H1 (cell line): ENCODE measurements at regions not wholly inside any gene's neighbourhood (a gene's known extent, or its start where the extent isn't known, plus 50 kb on each side); places are given as distances from the start of the nearest gene placed in this dataset.

Experiments
- CTCF ChIA-PET: fragments of 300-600 bp; sonication (Branson Sonifier 250); formaldehyde crosslinking; loops from one replicate; lab custom pipeline; 2021; ENCODE audit not compliant: partially characterized antibody; lab: Charles Lee
- POLR2A ChIA-PET: fragments of 300-600 bp; sonication (Branson Sonifier 250); formaldehyde crosslinking; loops from one replicate; lab custom pipeline; 2021; ENCODE audit warnings: inconsistent platforms; ENCODE audit not compliant: partially characterized antibody; lab: Charles Lee
- DNase-seq, 2 experiments: peaks; one replicate each; pipeline versions ENCODE4 v3.0.0 to v3.0.0-alpha.2; 2010 to 2022; ENCODE audit warnings: low spot score in 2 of 2, low read depth in 1 of 2, mixed read lengths in 1 of 2
- FAIRE-seq: peaks from 2 replicates; lab custom pipeline; 2011; peaks lifted over from hg19 to GRCh38; lab: Jason Lieb, UNC
- H2AFZ ChIP-seq: 2 replicates; pipeline ENCODE4 v1.8.1; 2012; ENCODE audit warnings: low read length, inconsistent platforms
- H2AK5ac ChIP-seq: 2 replicates; pipeline ENCODE4 v1.6.1; 2013; ENCODE audit warnings: low read depth, low read length
- H2BK120ac ChIP-seq: replicated peaks from 2 replicates; pipeline ENCODE3; 2013; ENCODE audit warnings: low read depth, low read length, inconsistent platforms
- H2BK12ac ChIP-seq: 2 replicates; pipeline ENCODE4 v1.6.1; 2013; ENCODE audit warnings: low read depth, low read length
- H2BK15ac ChIP-seq: 2 replicates; pipeline ENCODE4 v1.6.1; 2013; ENCODE audit warnings: low read length
- H2BK20ac ChIP-seq: 2 replicates; pipeline ENCODE4 v1.6.1; 2013; ENCODE audit warnings: low read length
- H2BK5ac ChIP-seq: 2 replicates; pipeline ENCODE4 v1.6.1; 2013; ENCODE audit warnings: low read depth, low read length
- H3K14ac ChIP-seq: 2 replicates; pipeline ENCODE4 v1.6.1; 2013; ENCODE audit warnings: inconsistent platforms; ENCODE audit not compliant: insufficient read length
- H3K18ac ChIP-seq: 2 replicates; pipeline ENCODE4 v1.6.1; 2013; ENCODE audit warnings: low read length; ENCODE audit errors: extremely low read depth
- H3K23ac ChIP-seq: 2 replicates; pipeline ENCODE4 v1.6.1; 2013; ENCODE audit warnings: inconsistent platforms; ENCODE audit not compliant: insufficient read length
- H3K23me2 ChIP-seq: 2 replicates; pipeline ENCODE4 v1.6.1; 2013; ENCODE audit warnings: low read depth, low read length
- H3K27ac ChIP-seq: 2 replicates; pipeline ENCODE4 v1.6.1; 2011; ENCODE audit warnings: low read depth, low read length, inconsistent platforms
- H3K27me3 ChIP-seq, 4 experiments: replicated peaks in 1 of 4; 1 replicate in 1 of 4; 2 replicates in 3 of 4; pipeline versions ENCODE4 v1.6.1 to v1.8.1; 2011 to 2013; ENCODE audit warnings: low read length in 3 of 4, mild to moderate bottlenecking in 3 of 4, inconsistent platforms in 2 of 4, mixed read lengths in 2 of 4, moderate library complexity in 1 of 4; ENCODE audit not compliant: control insufficient read depth in 3 of 4, insufficient read depth in 3 of 4; ENCODE audit errors: extremely low read depth in 1 of 4
- H3K36me3 ChIP-seq, 4 experiments: 2 replicates each; pipeline versions ENCODE4 v1.6.1 to v1.8.1; 2011 to 2013; ENCODE audit warnings: mild to moderate bottlenecking in 4 of 4, low read length in 3 of 4, moderate library complexity in 2 of 4, control low read depth in 1 of 4, inconsistent platforms in 1 of 4; ENCODE audit not compliant: insufficient read depth in 4 of 4, control insufficient read depth in 2 of 4
- H3K4ac ChIP-seq: replicated peaks from 2 replicates; pipeline ENCODE3; 2013; ENCODE audit warnings: low read length, low read depth, mixed read lengths, inconsistent platforms; ENCODE audit not compliant: insufficient read length
- H3K4me1 ChIP-seq, 4 experiments: replicated peaks in 1 of 4; 1 replicate in 1 of 4; 2 replicates in 3 of 4; pipeline versions ENCODE4 v1.6.1 to v1.8.1; 2011 to 2013; ENCODE audit warnings: low read length in 3 of 4, inconsistent platforms in 2 of 4, mixed read lengths in 1 of 4; ENCODE audit not compliant: insufficient read depth in 4 of 4, control insufficient read depth in 3 of 4
- H3K4me2 ChIP-seq, 2 experiments: 2 replicates each; pipeline versions ENCODE4 v1.6.1 to v1.8.1; 2011 to 2013; ENCODE audit warnings: low read depth in 2 of 2, low read length in 2 of 2, control low read depth in 1 of 2, inconsistent platforms in 1 of 2, mild to moderate bottlenecking in 1 of 2; ENCODE audit not compliant: insufficient read depth in 1 of 2
- H3K4me3 ChIP-seq, 4 experiments: fragments of 200-600, 300-600 bp in 1 of 4; sonication (generic), shearing (Covaris generic), sonication (Bioruptor Twin) in 1 of 4; 2 replicates each; pipeline versions ENCODE4 v1.5.1 to v1.8.1; 2011 to 2016; ENCODE audit warnings: low read length in 4 of 4, low read depth in 3 of 4, control low read depth in 2 of 4, inconsistent platforms in 2 of 4, mild to moderate bottlenecking in 2 of 4, mixed read lengths in 1 of 4, moderate library complexity in 1 of 4; ENCODE audit not compliant: insufficient read depth in 2 of 4; ENCODE audit errors: extremely low read depth in 1 of 4
- H3K56ac ChIP-seq: replicated peaks from 2 replicates; pipeline ENCODE3; 2013; ENCODE audit warnings: low read depth, mild to moderate bottlenecking, mixed read lengths, low read length, inconsistent platforms; ENCODE audit not compliant: insufficient read length
- H3K79me1 ChIP-seq: 2 replicates; pipeline ENCODE4 v1.6.1; 2013; ENCODE audit warnings: low read depth, low read length, control low read depth
- H3K79me2 ChIP-seq, 2 experiments: 2 replicates each; pipeline versions ENCODE4 v1.6.1 to v1.8.1; 2012 to 2013; ENCODE audit warnings: low read length in 2 of 2, mild to moderate bottlenecking in 2 of 2, inconsistent platforms in 1 of 2; ENCODE audit not compliant: insufficient read depth in 2 of 2, control insufficient read depth in 1 of 2
- H3K9ac ChIP-seq, 4 experiments: replicated peaks in 1 of 4; 1 replicate in 1 of 4; 2 replicates in 3 of 4; pipeline versions ENCODE4 v1.6.1 to v1.8.1; 2011 to 2013; ENCODE audit warnings: low read depth in 3 of 4, low read length in 3 of 4, control low read depth in 2 of 4, mild to moderate bottlenecking in 2 of 4, moderate library complexity in 2 of 4, inconsistent platforms in 1 of 4; ENCODE audit errors: extremely low read depth in 1 of 4
- H3K9me3 ChIP-seq, 2 experiments: 2 replicates each; pipeline versions ENCODE4 v1.6.1 to v1.8.1; 2012 to 2013; ENCODE audit warnings: mild to moderate bottlenecking in 2 of 2, moderate library complexity in 2 of 2, control low read depth in 1 of 2, inconsistent platforms in 1 of 2, low read depth in 1 of 2, low read length in 1 of 2, mixed read lengths in 1 of 2; ENCODE audit not compliant: insufficient read depth in 2 of 2
- H4K20me1 ChIP-seq, 2 experiments: replicated peaks in 1 of 2; 2 replicates each; pipeline versions ENCODE3 to v1.8.1; 2011 to 2013; ENCODE audit warnings: inconsistent platforms in 2 of 2, low read length in 2 of 2, mild to moderate bottlenecking in 1 of 2; ENCODE audit not compliant: insufficient read depth in 2 of 2, control insufficient read depth in 1 of 2
- H4K5ac ChIP-seq: 2 replicates; pipeline ENCODE4 v1.6.1; 2013; ENCODE audit warnings: low read length, low read depth, mixed read lengths, inconsistent platforms; ENCODE audit not compliant: insufficient read length
- H4K8ac ChIP-seq: 2 replicates; pipeline ENCODE4 v1.8.0; 2013; ENCODE audit warnings: mild to moderate bottlenecking, moderate library complexity, low read length, inconsistent platforms; ENCODE audit not compliant: insufficient read depth; ENCODE audit errors: extremely low read depth
- H4K91ac ChIP-seq: replicated peaks from 2 replicates; pipeline ENCODE3; 2013; ENCODE audit warnings: low read length, mixed read lengths, inconsistent platforms; ENCODE audit not compliant: insufficient read length
- ASH2L ChIP-seq: fragments of 200-600, 300-600 bp; sonication (generic); IDR thresholded peaks from one replicate; pipeline ENCODE4 v1.7.1; 2017; ENCODE audit warnings: low read length
- ATF2 ChIP-seq: IDR thresholded peaks from 2 replicates; pipeline ENCODE4 v1.6.1; 2012; ENCODE audit warnings: low read length, inconsistent platforms
- BCL11A ChIP-seq, 2 experiments: IDR thresholded peaks; one replicate each; pipeline ENCODE4 v1.6.1; 2011; ENCODE audit warnings: low read depth in 2 of 2, low read length in 2 of 2, mild to moderate bottlenecking in 2 of 2
- BRCA1 ChIP-seq: IDR thresholded peaks from 2 replicates; pipeline ENCODE4 v1.6.1; 2012; ENCODE audit warnings: low read depth, low read length, improper control_type of control experiment
- CBX5 ChIP-seq: fragments of 300-800, 300-1000 bp; sonication (generic); IDR thresholded peaks from 2 replicates; pipeline ENCODE4 v1.7.1; 2016; ENCODE audit warnings: antibody characterized with exemption, low read length, low read depth
- CHD2 ChIP-seq: IDR thresholded peaks from 2 replicates; pipeline ENCODE4 v1.6.1; 2012; ENCODE audit warnings: low read length, improper control_type of control experiment
- EP300 ChIP-seq, 2 experiments: IDR thresholded peaks; 1 replicate in 1 of 2; 2 replicates in 1 of 2; pipeline ENCODE4 v1.6.1; 2011 to 2012; ENCODE audit warnings: low read depth in 2 of 2, low read length in 2 of 2, mild to moderate bottlenecking in 2 of 2, borderline replicate concordance in 1 of 2, inconsistent platforms in 1 of 2, moderate library complexity in 1 of 2
- EZH2 ChIP-seq: fragments of 200-600 bp; sonication (generic); IDR thresholded peaks from 2 replicates; pipeline ENCODE4 v1.7.1; 2012; ENCODE audit warnings: low read depth, mild to moderate bottlenecking, moderate library complexity, low read length, inconsistent platforms; ENCODE audit not compliant: severe bottlenecking
- KDM4A ChIP-seq: IDR thresholded peaks from one replicate; pipeline ENCODE4 v1.7.1; 2012; ENCODE audit warnings: low read depth, mild to moderate bottlenecking, moderate library complexity, low read length, inconsistent platforms; ENCODE audit not compliant: severe bottlenecking
- NANOG ChIP-seq: IDR thresholded peaks from 2 replicates; pipeline ENCODE4 v1.6.1; 2011; ENCODE audit warnings: low read length, low read depth, mild to moderate bottlenecking, inconsistent platforms; ENCODE audit not compliant: insufficient read depth, poor library complexity, severe bottlenecking
- SP2 ChIP-seq: IDR thresholded peaks from 2 replicates; pipeline ENCODE4 v1.6.1; 2012; ENCODE audit warnings: mild to moderate bottlenecking, low read length, inconsistent platforms
- SP4 ChIP-seq: IDR thresholded peaks from 2 replicates; pipeline ENCODE4 v1.6.1; 2012; ENCODE audit warnings: low read length, inconsistent platforms
- SUZ12 ChIP-seq: fragments of 200-600 bp; sonication (generic); IDR thresholded peaks from 2 replicates; pipeline ENCODE4 v1.6.1; 2012; ENCODE audit warnings: mild to moderate bottlenecking, inconsistent platforms, low read length, moderate library complexity, mixed read lengths
- WGBS, 2 experiments: shearing (Covaris generic) in 1 of 2; methylation state at CpG; one replicate each; pipeline versions ENCODE4 v1.1.6 to v1.1.7; 2013 to 2015; ENCODE audit warnings: low lambda C conversion rate in 2 of 2, mixed read lengths in 2 of 2, inconsistent platforms in 1 of 2, low coverage in 1 of 2, missing lambda C conversion rate in 1 of 2; ENCODE audit not compliant: insufficient replicate concordance in 2 of 2, insufficient coverage in 1 of 2, insufficient read length in 1 of 2; ENCODE audit errors: extremely low coverage in 1 of 2, missing lambda C conversion rate in 1 of 2; 5-methylcytosine and 5-hydroxymethylcytosine counted together
- TF ChIP-seq, protein P1 (sequence below): IDR thresholded peaks from 2 replicates; pipeline ENCODE4 v1.6.1; 2012; ENCODE audit warnings: inconsistent platforms

DNA sequence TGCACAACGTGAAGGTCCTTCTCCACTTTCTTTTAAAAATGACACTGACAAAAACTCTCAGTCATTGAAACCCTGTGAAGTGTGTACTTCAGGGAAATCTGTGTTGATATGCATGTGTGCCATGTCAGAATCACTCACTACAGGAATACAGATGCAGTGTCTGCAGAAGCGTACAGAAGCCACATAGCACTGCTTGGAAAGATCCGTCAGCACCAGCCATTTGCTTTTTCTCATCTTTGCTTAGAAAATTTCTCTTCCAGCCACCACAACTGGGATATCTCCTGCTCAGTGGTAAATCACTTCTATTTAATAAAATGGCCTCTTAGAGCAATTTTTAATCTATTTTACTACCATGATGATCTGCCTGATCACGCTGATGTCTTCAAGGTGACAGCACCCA, 91.3 kb upstream of the ARHGEF26 start:
- no peak overlapping the region for H4K8ac ChIP-seq
- no peak overlapping the region for H3K4ac ChIP-seq
- no peak overlapping the region for H3K27ac ChIP-seq
- no peaks in the 10 kb centered on the region for H3K79me2 ChIP-seq
- H3K79me1 ChIP-seq: no peaks in the 10 kb centered on the region
- H3K56ac ChIP-seq: no peak overlapping the region
- H2BK15ac ChIP-seq: no peak overlapping the region
- H3K27me3 ChIP-seq: no peaks in the 10 kb centered on the region
- H3K18ac ChIP-seq: no peak overlapping the region
- no peak overlapping the region for H3K14ac ChIP-seq
- no peak overlapping the region for H3K4me2 ChIP-seq
- no peak overlapping the region for H4K5ac ChIP-seq
- no peaks in the 10 kb centered on the region for H3K4me1 ChIP-seq
- no peaks in the 10 kb centered on the region for H3K23me2 ChIP-seq
- no peak overlapping the region for H3K23ac ChIP-seq
- FAIRE-seq (no peak), DNase-seq (no peak)
- CTCF ChIA-PET: no interaction called here
- no peaks in the 10 kb centered on the region for H3K9me3 ChIP-seq
- H3K4me3 ChIP-seq: no peak overlapping the region
- POLR2A ChIA-PET: no interaction called here
- no peak overlapping the region for H2BK5ac ChIP-seq
- no peak overlapping the region for H2BK120ac ChIP-seq
- 91% methylated on average over 4 of the region's 4 CpGs; no CpG with 5 or more reads in 1 of the 2 experiments for WGBS, 2 experiments
- H2AK5ac ChIP-seq: no peak overlapping the region
- H2BK12ac ChIP-seq: no peak overlapping the region
- no peak overlapping the region for H4K91ac ChIP-seq
- no peak overlapping the region for H2AFZ ChIP-seq
- H3K9ac ChIP-seq: no peak overlapping the region
- no peaks in the 10 kb centered on the region for H4K20me1 ChIP-seq
- H2BK20ac ChIP-seq: no peak overlapping the region
- H3K36me3 ChIP-seq: no peaks in the 10 kb centered on the region
- TF ChIP-seq KDM4A: no peak
- TF ChIP-seq NANOG: no peak
- no peak for TF ChIP-seq EZH2
- TF ChIP-seq SP2: no peak
- no peak for TF ChIP-seq ATF2
- no peak for TF ChIP-seq SUZ12
- TF ChIP-seq CHD2: no peak
- TF ChIP-seq, protein P1, sequence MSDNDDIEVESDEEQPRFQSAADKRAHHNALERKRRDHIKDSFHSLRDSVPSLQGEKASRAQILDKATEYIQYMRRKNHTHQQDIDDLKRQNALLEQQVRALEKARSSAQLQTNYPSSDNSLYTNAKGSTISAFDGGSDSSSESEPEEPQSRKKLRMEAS: no peak
- TF ChIP-seq ASH2L: no peak
- no peak for TF ChIP-seq CBX5
- no peak for TF ChIP-seq SP4
- TF ChIP-seq BRCA1: no peak
- no peak for TF ChIP-seq EP300 (IDR thresholded peaks at IDR 0.05; ENCODE audit: borderline replicate concordance in 1 of 2, low read depth in 2 of 2, low read length in 2 of 2)
- TF ChIP-seq BCL11A (IDR thresholded peaks at IDR 0.05; ENCODE audit: low read depth in 2 of 2, low read length in 2 of 2): no peak
